Sciatic nerve (tissue), 2 donors: ENCODE measurements at regions not wholly inside any gene's neighbourhood (a gene's known extent, or its start where the extent isn't known, plus 50 kb on each side); places are given as distances from the start of the nearest gene placed in this dataset.
A peak's percentile ranks its signal among the peaks of the same experiment; 100 is the strongest.
"Not testable (repeated sequence)": the region's sequence is repeated elsewhere in the genome, so short reads cannot be mapped to it uniquely, and the experiment has no call there.

Experiments used
- ATAC-seq: fragments of 200-7000 bp; cut with Tn5 transposase; one replicate; pipeline ENCODE4 v1.9.1; 2020; ENCODE audit warnings: mild to moderate bottlenecking, moderate library complexity
- DNase-seq: peaks from one replicate; pipeline ENCODE4 v3.0.0-alpha.2; 2020; ENCODE audit warnings: low spot score
- intact Hi-C: fragments of 100-400 bp; cut with DNase I; formaldehyde crosslinking; loops from one replicate; pipeline ENCODE4 v1.14.2; 2022
- donor health status: DM: no; HTN: no; CAD: no.
- donor health status: DM: no; HTN: no; CAD: no.

DNA sequence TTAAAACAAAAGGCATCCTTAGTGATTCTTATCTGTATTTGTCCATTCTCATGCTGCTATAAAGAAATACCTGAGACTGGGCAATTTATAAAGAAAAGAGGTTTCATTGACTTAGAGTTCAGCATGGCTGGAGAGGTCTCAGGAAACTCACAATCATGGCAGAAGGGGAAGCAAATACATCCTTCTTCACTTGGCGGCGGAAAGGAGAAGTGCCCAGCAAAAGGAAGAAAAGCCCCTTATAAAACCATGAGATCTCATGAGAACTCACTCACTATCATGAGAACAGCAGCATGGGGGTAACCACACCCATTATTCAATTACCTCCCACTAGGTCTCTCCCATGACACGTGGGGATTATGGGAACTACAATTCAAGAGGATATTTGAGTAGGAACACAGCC is 271.1 kb upstream of the PRKD1 start:
- DNase-seq, intact Hi-C loops: not testable (repeated sequence)

GRCh38 chr14:30204431-30204980 is 276.9 kb upstream of the PRKD1 start:
- ATAC-seq (no peak), DNase-seq (no peak)
- intact Hi-C loops, result no loop called here

More for the DNA sequence above, 271.1 kb upstream of the PRKD1 start:
- not testable (repeated sequence) for ATAC-seq

GRCh38 chr14:30209136-30209535 is 281.5 kb upstream of the PRKD1 start:
- DNase-seq (no peak), ATAC-seq (no peak)
- intact Hi-C loops, result no loop called here

GRCh38 chr14:30210630-30211029 is 283.0 kb upstream of the PRKD1 start:
- no peak for DNase-seq
- intact Hi-C loops, result loop anchor here (10.0 kb wide), 1 partner anchor 1456 kb away; no protein-coding TSS in a partner anchor
- ATAC-seq, result no peak

- DNase-seq, result no peak
- ATAC-seq, result no peak
- intact Hi-C loops, result loop anchor here (10.0 kb wide), 1 partner anchor 1457 kb away; no protein-coding TSS in a partner anchor
Observed at GRCh38 chr14:30211326-30211725, 283.7 kb upstream of the PRKD1 start.

GRCh38 chr14:30214014-30214413 is 286.4 kb upstream of the PRKD1 start:
- no peak for ATAC-seq
- intact Hi-C loops, result loop anchor here (10.0 kb wide), 1 partner anchor 1459 kb away; no protein-coding TSS in a partner anchor

DNA sequence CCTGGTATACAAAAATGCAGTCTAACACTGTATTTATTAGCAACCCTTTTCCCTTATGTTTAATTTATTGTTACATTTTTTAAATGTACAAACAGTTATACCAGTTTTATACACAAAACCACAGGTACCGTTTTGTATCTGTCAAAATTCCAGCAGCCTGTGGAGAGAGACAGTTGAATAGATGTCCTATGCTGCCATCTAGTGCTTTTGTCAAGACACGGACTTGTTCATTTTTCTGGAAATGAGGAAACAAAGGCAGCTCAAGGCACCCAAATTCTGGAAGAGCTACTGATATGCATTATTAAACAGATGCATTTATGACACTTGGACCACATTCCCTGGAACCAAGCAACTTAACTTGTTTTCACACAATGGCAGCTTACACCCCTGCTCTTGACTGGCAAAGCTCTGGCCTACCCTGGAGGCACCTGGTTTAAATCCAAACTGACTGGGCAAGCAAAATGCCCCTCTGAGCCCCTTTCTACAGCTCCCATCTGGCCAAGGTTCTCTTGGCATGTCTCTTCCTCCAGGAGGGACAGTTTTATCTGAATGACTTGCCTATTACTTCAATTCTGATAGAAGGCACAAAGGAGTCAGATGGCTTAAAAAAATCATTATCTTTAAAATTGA is 286.9 kb upstream of the PRKD1 start:
- peak; percentile 81 for ATAC-seq
- intact Hi-C loops, result loop anchor here (10.0 kb wide), 1 partner anchor 1460 kb away; no protein-coding TSS in a partner anchor
- no peak for DNase-seq

More at GRCh38 chr14:30214014-30214413, 286.4 kb upstream of the PRKD1 start:
- no peak for DNase-seq

GRCh38 chr14:30218907-30219306 is 291.3 kb upstream of the PRKD1 start:
- no peak for ATAC-seq
- intact Hi-C loops, result loop anchor here (10.0 kb wide), 1 partner anchor 1464 kb away; no protein-coding TSS in a partner anchor
- no peak for DNase-seq

GRCh38 chr14:30221546-30221945 is 293.9 kb upstream of the PRKD1 start:
- ATAC-seq (no peak), DNase-seq (no peak)
- intact Hi-C loops, result no loop called here

GRCh38 chr14:30223385-30223785 is 295.7 kb upstream of the PRKD1 start:
- intact Hi-C loops, result no loop called here
- peak; percentile 62 for DNase-seq
- peak; percentile 59 for ATAC-seq

DNA sequence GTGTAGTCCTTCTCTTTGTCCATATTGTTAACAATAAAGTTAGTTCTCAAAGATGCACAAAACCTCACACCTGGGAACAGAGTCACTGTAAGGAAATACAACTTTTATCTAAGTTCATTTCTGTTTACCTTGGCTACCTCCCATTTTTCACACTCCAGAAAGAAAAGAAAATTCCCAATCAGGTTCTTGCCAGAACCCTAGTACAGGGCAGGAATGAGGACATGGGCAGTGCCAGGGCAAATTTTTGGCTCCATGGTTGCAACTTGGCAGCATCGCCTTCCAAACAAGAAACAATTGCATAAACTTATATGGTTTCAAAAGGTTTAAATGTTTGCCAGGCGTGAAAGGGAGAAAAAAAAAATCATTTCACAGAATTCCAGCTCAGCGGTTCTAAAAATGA is 296.3 kb upstream of the PRKD1 start:
- no peak for ATAC-seq
- DNase-seq, result no peak
- intact Hi-C loops, result no loop called here

GRCh38 chr14:30225176-30225575 is 297.5 kb upstream of the PRKD1 start:
- DNase-seq, result no peak
- peak; percentile 76 for ATAC-seq
- intact Hi-C loops, result no loop called here

GRCh38 chr14:30227436-30227835 is 299.8 kb upstream of the PRKD1 start:
- intact Hi-C loops, result no loop called here
- ATAC-seq, result peak; percentile 79
- no peak for DNase-seq

GRCh38 chr14:30227876-30228275 is 300.2 kb upstream of the PRKD1 start:
- intact Hi-C loops, result no loop called here
- no peak for DNase-seq
- ATAC-seq, result peak; percentile 82

DNA sequence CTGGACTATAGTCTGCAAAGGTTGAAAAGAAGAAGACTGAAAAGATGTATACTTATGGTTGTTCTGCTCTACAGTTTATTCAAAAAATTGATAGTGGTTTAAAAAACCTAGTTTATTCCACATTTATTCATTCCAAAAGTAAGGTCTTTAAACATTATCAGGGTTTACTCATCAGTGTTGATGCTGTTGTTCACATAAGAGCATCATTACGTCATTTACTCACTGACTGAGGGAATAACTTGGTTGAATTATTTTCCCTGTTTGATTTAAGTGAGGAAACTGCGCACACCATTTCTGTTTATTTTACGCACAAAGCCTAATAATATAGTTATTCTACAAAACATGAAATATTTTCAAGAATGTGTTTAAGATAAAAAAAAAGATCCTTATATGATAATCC is 303.1 kb upstream of the PRKD1 start:
- no peak for DNase-seq
- ATAC-seq, result no peak
- intact Hi-C loops, result no loop called here

- intact Hi-C loops, result no loop called here
- DNase-seq, result no peak
- ATAC-seq, result no peak
Observed at GRCh38 chr14:30234966-30235365, 307.3 kb upstream of the PRKD1 start.

GRCh38 chr14:30235485-30235884 is 307.8 kb upstream of the PRKD1 start:
- ATAC-seq, result no peak
- no peak for DNase-seq
- intact Hi-C loops, result no loop called here

GRCh38 chr14:30238936-30239335 is 311.3 kb upstream of the PRKD1 start:
- ATAC-seq, result no peak
- DNase-seq, result no peak
- intact Hi-C loops, result no loop called here

DNA sequence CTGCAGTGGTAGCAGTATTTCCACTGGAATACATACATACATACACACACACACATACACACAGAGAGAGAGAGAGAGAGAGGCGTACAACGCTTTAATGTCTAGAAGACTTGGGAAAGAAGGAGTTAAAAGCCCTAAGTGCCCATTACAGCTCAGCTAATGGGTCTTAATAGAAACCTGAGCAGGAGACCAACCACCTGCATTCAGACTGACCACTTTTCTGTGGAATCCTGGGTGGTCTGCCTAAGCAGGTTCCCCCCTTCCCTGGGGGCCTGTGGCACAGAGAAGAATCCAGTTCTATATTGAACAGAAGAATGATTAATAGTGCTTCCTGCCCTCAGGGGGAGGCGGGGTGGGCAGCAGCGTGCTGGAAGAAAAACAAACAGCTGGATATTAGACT is 312.4 kb upstream of the PRKD1 start:
- intact Hi-C loops, result no loop called here
- no peak for DNase-seq
- ATAC-seq, result no peak

DNA sequence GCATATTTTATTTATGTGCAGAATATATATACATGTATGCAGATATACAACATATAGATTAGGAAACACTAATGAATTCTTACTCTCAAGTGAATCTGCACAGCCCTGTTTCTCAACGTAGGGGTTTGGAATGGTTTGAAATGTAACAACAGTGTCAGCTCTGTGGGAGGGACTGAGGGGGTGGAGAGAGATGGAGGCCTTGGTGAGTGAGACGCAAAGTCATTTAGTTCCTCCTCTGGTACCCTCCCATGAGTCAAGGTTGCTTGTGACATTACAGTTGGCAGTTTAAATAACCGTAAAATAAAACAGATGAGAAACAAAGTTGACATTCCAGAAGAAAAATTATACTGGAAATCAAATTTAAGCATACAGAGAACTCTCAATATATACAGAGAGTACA is 313.0 kb upstream of the PRKD1 start:
- ATAC-seq (no peak), DNase-seq (no peak)
- intact Hi-C loops, result no loop called here

- DNase-seq, result no peak
- intact Hi-C loops, result no loop called here
- ATAC-seq, result no peak
Observed at GRCh38 chr14:30242744-30243143, 315.1 kb upstream of the PRKD1 start.
